HEK293 (cell line): ENCODE measurements at regions not wholly inside any gene's neighbourhood (a gene's known extent, or its start where the extent isn't known, plus 50 kb on each side); places are given as distances from the start of the nearest gene placed in this dataset.

Experiments
- CTCF ChIA-PET: fragments of 350-600 bp; formaldehyde crosslinking; extraction: SDS; loops from one replicate; lab custom pipeline; 2021; ENCODE audit warnings: antibody characterized with exemption; lab: Yijun Ruan, JAX
- POLR2A ChIA-PET: fragments of 300-600 bp; formaldehyde crosslinking; extraction: SDS; loops from one replicate; lab custom pipeline; 2020; ENCODE audit warnings: antibody characterized with exemption, inconsistent platforms; lab: Yijun Ruan, JAX
- H3K27ac ChIP-seq: fragments of 200-500 bp; sonication (Bioruptor generic); 2 replicates; pipeline ENCODE4 v1.5.1; 2014; ENCODE audit warnings: low read depth, low read length, control low read depth, inconsistent platforms; ENCODE audit errors: extremely low read depth
- H3K36me3 ChIP-seq, 2 experiments: fragments of 200-500 bp in 1 of 2; sonication (Bioruptor generic) in 1 of 2; 1 replicate in 1 of 2; 2 replicates in 1 of 2; pipeline ENCODE4 v1.5.1; 2014 to 2017; ENCODE audit warnings: inconsistent platforms in 2 of 2, low read length in 2 of 2; ENCODE audit not compliant: control insufficient read depth in 2 of 2, insufficient read depth in 1 of 2
- H3K4me1 ChIP-seq: fragments of 200-500 bp; sonication (Bioruptor generic); 2 replicates; pipeline ENCODE4 v1.5.1; 2014; ENCODE audit warnings: mild to moderate bottlenecking, low read length, inconsistent platforms; ENCODE audit not compliant: control insufficient read depth, insufficient read depth
- H3K4me3 ChIP-seq: 2 replicates; pipeline ENCODE4 v1.5.1; 2011; ENCODE audit warnings: low read depth, mild to moderate bottlenecking, control low read depth, low read length, moderate library complexity
- H3K9me3 ChIP-seq: fragments of 200-500 bp; sonication (Bioruptor generic); 2 replicates; pipeline ENCODE4 v1.5.1; 2014; ENCODE audit warnings: low read depth, low read length, inconsistent platforms; ENCODE audit not compliant: control insufficient read depth, insufficient read depth
- EGR2 ChIP-seq: fragments of 450-650 bp; formaldehyde crosslinking; IDR thresholded peaks from 2 replicates; pipeline ENCODE4 v1.5.1; 2016; ENCODE audit warnings: low read depth, missing biosample characterization, missing genetic modification characterization
- GFI1B ChIP-seq: fragments of 450-650 bp; formaldehyde crosslinking; IDR thresholded peaks from 2 replicates; pipeline ENCODE4 v1.5.1; 2016; ENCODE audit warnings: missing biosample characterization, missing genetic modification characterization
- GLI2 ChIP-seq: fragments of 450-650 bp; formaldehyde crosslinking; IDR thresholded peaks from 2 replicates; pipeline ENCODE4; 2017; ENCODE audit warnings: missing biosample characterization, missing genetic modification characterization, low read depth, borderline replicate concordance
- GLIS1 ChIP-seq: fragments of 450-650 bp; formaldehyde crosslinking; IDR thresholded peaks from 2 replicates; pipeline ENCODE4 v1.5.1; 2016; ENCODE audit warnings: missing biosample characterization, missing genetic modification characterization
- KLF10 ChIP-seq: fragments of 450-650 bp; IDR thresholded peaks from 2 replicates; pipeline ENCODE4 v1.5.1; 2018; ENCODE audit warnings: missing biosample characterization, mild to moderate bottlenecking, missing genetic modification characterization
- KLF8 ChIP-seq: fragments of 450-650 bp; formaldehyde crosslinking; IDR thresholded peaks from 2 replicates; pipeline ENCODE4 v1.5.1; 2016; ENCODE audit warnings: missing biosample characterization, missing genetic modification characterization
- SCRT2 ChIP-seq: fragments of 450-650 bp; formaldehyde crosslinking; IDR thresholded peaks from 2 replicates; pipeline ENCODE4 v1.5.1; 2016; ENCODE audit warnings: missing biosample characterization, missing genetic modification characterization
- SETDB1 ChIP-seq: IDR thresholded peaks from one replicate; pipeline ENCODE4 v1.6.1; 2017; ENCODE audit warnings: mild to moderate bottlenecking, low read length, moderate library complexity, mixed read lengths; ENCODE audit not compliant: insufficient read length
- ZFP3 ChIP-seq: fragments of 450-650 bp; formaldehyde crosslinking; IDR thresholded peaks from 2 replicates; pipeline ENCODE4 v1.5.1; 2016; ENCODE audit warnings: low read depth, missing biosample characterization, missing genetic modification characterization
- ZNF112 ChIP-seq: fragments of 450-650 bp; formaldehyde crosslinking; IDR thresholded peaks from 2 replicates; pipeline ENCODE4 v1.5.0; 2017; ENCODE audit warnings: missing biosample characterization, missing genetic modification characterization
- ZNF114 ChIP-seq: fragments of 450-650 bp; formaldehyde crosslinking; IDR thresholded peaks from 2 replicates; pipeline ENCODE4 v1.5.0; 2017; ENCODE audit warnings: missing biosample characterization, missing genetic modification characterization
- ZNF132 ChIP-seq: fragments of 450-650 bp; formaldehyde crosslinking; IDR thresholded peaks from 2 replicates; pipeline ENCODE4 v1.5.1; 2017; ENCODE audit warnings: missing biosample characterization, missing genetic modification characterization, borderline replicate concordance
- ZNF133 ChIP-seq: fragments of 450-650 bp; formaldehyde crosslinking; IDR thresholded peaks from 2 replicates; pipeline ENCODE4 v1.5.1; 2016; ENCODE audit warnings: missing biosample characterization, missing genetic modification characterization
- ZNF146 ChIP-seq: fragments of 450-650 bp; formaldehyde crosslinking; IDR thresholded peaks from 2 replicates; pipeline ENCODE4 v1.5.1; 2016; ENCODE audit warnings: missing biosample characterization, missing genetic modification characterization
- ZNF19 ChIP-seq: fragments of 450-650 bp; formaldehyde crosslinking; IDR thresholded peaks from 2 replicates; pipeline ENCODE4; 2016; ENCODE audit warnings: missing biosample characterization, missing genetic modification characterization, low read depth
- ZNF211 ChIP-seq: fragments of 450-650 bp; formaldehyde crosslinking; IDR thresholded peaks from 2 replicates; pipeline ENCODE4 v1.5.1; 2016; ENCODE audit warnings: low read depth, missing biosample characterization, missing genetic modification characterization
- ZNF362 ChIP-seq: fragments of 450-650 bp; formaldehyde crosslinking; IDR thresholded peaks from 2 replicates; pipeline ENCODE4 v1.5.1; 2016; ENCODE audit warnings: missing biosample characterization, missing genetic modification characterization
- ZNF391 ChIP-seq: fragments of 450-650 bp; formaldehyde crosslinking; IDR thresholded peaks from 2 replicates; pipeline ENCODE4 v1.5.1; 2016; ENCODE audit warnings: low read depth, missing biosample characterization, missing genetic modification characterization, borderline replicate concordance
- ZNF473 ChIP-seq: fragments of 450-650 bp; formaldehyde crosslinking; IDR thresholded peaks from 2 replicates; pipeline ENCODE4 v1.5.1; 2017; ENCODE audit warnings: missing biosample characterization, missing genetic modification characterization
- ZNF514 ChIP-seq: fragments of 450-650 bp; formaldehyde crosslinking; IDR thresholded peaks from 2 replicates; pipeline ENCODE4 v1.5.1; 2016; ENCODE audit warnings: missing biosample characterization, missing genetic modification characterization
- ZNF530 ChIP-seq: fragments of 450-650 bp; formaldehyde crosslinking; IDR thresholded peaks from 2 replicates; pipeline ENCODE4 v1.5.1; 2016; ENCODE audit warnings: low read depth, missing biosample characterization, missing genetic modification characterization
- ZNF621 ChIP-seq: fragments of 450-650 bp; formaldehyde crosslinking; IDR thresholded peaks from 2 replicates; pipeline ENCODE4 v1.5.1; 2017; ENCODE audit warnings: missing biosample characterization, missing genetic modification characterization
- ZNF629 ChIP-seq: fragments of 450-650 bp; formaldehyde crosslinking; IDR thresholded peaks from 2 replicates; pipeline ENCODE4 v1.5.1; 2017; ENCODE audit warnings: missing biosample characterization, missing genetic modification characterization
- ZNF660 ChIP-seq: fragments of 450-650 bp; IDR thresholded peaks from 2 replicates; pipeline ENCODE4 v1.5.1; 2018; ENCODE audit warnings: missing biosample characterization, mild to moderate bottlenecking, missing genetic modification characterization
- ZNF677 ChIP-seq: fragments of 450-650 bp; IDR thresholded peaks from 2 replicates; pipeline ENCODE4 v1.5.0; 2018; ENCODE audit warnings: missing biosample characterization, mild to moderate bottlenecking, missing genetic modification characterization, moderate library complexity
- ZNF792 ChIP-seq: fragments of 450-650 bp; formaldehyde crosslinking; IDR thresholded peaks from 2 replicates; pipeline ENCODE4 v1.5.1; 2016; ENCODE audit warnings: missing biosample characterization, missing genetic modification characterization
- ZSCAN18 ChIP-seq: fragments of 450-650 bp; formaldehyde crosslinking; IDR thresholded peaks from 2 replicates; pipeline ENCODE4 v1.5.1; 2016; ENCODE audit warnings: missing biosample characterization, missing genetic modification characterization
- TF ChIP-seq, protein P1 (sequence below): fragments of 450-650 bp; formaldehyde crosslinking; IDR thresholded peaks from 2 replicates; pipeline ENCODE4 v1.5.1; 2016; ENCODE audit warnings: missing biosample characterization, missing genetic modification characterization
- TF ChIP-seq, protein P2 (sequence below): fragments of 450-650 bp; formaldehyde crosslinking; IDR thresholded peaks from 2 replicates; pipeline ENCODE4 v1.5.1; 2016; ENCODE audit warnings: missing biosample characterization, missing genetic modification characterization
- TF ChIP-seq, protein P3 (sequence below): fragments of 450-650 bp; formaldehyde crosslinking; IDR thresholded peaks from 2 replicates; pipeline ENCODE4 v1.5.1; 2017; ENCODE audit warnings: missing biosample characterization, missing genetic modification characterization

- no peak for TF ChIP-seq ZNF677 (tag by site-specific recombination)
- no peak for TF ChIP-seq GLIS1 (tag by site-specific recombination)
- TF ChIP-seq, all 188 proteins: peak for 0
Measured at GRCh38 chr7:41098846-41099245, 604.0 kb downstream of the INHBA start (continued).

DNA sequence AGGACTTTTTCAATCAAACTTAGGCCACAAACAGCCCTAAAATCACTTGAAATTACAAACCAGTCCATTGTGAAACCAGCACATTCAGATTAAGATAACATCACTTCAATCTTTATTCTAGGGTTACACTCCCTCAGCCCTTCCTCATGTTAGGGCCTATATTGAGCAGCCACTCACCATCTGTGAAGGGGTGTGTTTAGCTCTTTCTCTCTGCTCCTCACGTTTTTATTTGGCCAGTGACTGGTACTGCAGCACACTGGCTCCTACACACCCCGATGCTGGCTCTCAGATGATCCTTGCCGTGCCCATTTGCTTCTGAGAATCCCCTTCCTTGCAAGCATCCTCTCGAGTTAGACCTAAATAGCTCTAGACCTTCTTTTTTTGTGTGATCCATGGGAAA is 604.5 kb downstream of the INHBA start:
- CTCF ChIA-PET = interaction anchor here (0.8 kb wide), 1 partner anchor 95 kb away, joined by 3 read pairs; no protein-coding TSS in a partner anchor
- Histone ChIP-seq H3K27ac (no peak overlapping the region), H3K36me3 (no peaks in the 10 kb centered on the region)
- TF ChIP-seq KLF8 (tag by site-specific recombination) (no peak), ZFP3 (tag by site-specific recombination) (no peak), ZNF621 (no peak), ZNF211 (tag by site-specific recombination) (no peak), SETDB1 (no peak), ZNF391 (no peak), ZNF514 (no peak), ZNF530 (no peak), ZNF792 (tag by site-specific recombination) (no peak), GLI2 (tag by site-specific recombination) (no peak), GFI1B (tag by site-specific recombination) (no peak), ZNF660 (tag by site-specific recombination) (no peak), ZNF473 (no peak), EGR2 (tag by site-specific recombination) (no peak), KLF10 (no peak), ZNF112 (tag by site-specific recombination) (no peak), ZNF362 (tag by site-specific recombination) (no peak)
- TF ChIP-seq, protein P1, sequence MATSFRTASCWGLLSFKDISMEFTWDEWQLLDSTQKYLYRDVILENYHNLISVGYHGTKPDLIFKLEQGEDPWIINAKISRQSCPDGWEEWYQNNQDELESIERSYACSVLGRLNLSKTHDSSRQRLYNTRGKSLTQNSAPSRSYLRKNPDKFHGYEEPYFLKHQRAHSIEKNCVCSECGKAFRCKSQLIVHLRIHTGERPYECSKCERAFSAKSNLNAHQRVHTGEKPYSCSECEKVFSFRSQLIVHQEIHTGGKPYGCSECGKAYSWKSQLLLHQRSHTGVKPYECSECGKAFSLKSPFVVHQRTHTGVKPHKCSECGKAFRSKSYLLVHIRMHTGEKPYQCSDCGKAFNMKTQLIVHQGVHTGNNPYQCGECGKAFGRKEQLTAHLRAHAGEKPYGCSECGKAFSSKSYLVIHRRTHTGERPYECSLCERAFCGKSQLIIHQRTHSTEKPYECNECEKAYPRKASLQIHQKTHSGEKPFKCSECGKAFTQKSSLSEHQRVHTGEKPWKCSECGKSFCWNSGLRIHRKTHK (tag by site-specific recombination) = no peak
- TF ChIP-seq, all 188 proteins: peak for 0
- H3K9me3 ChIP-seq = no peaks in the 10 kb centered on the region
- POLR2A ChIA-PET = no interaction called here
- H3K4me1 ChIP-seq = no peaks in the 10 kb centered on the region
- no peak overlapping the region for H3K4me3 ChIP-seq

- Histone ChIP-seq H3K9me3 (no peaks in the 10 kb centered on the region), H3K4me3 (no peak overlapping the region), H3K4me1 (no peaks in the 10 kb centered on the region), H3K36me3 (no peaks in the 10 kb centered on the region), H3K27ac (no peak overlapping the region)
- ChIA-PET POLR2A (no interaction called here), CTCF (no interaction called here)
- no peak for TF ChIP-seq EGR2 (tag by site-specific recombination)
- no peak for TF ChIP-seq ZNF114 (tag by site-specific recombination)
- TF ChIP-seq ZNF132 (tag by site-specific recombination) = no peak
- no peak for TF ChIP-seq ZNF133 (tag by site-specific recombination)
- no peak for TF ChIP-seq ZSCAN18
- TF ChIP-seq ZNF146 = no peak
- no peak for TF ChIP-seq SCRT2 (tag by site-specific recombination)
- TF ChIP-seq, protein P2, sequence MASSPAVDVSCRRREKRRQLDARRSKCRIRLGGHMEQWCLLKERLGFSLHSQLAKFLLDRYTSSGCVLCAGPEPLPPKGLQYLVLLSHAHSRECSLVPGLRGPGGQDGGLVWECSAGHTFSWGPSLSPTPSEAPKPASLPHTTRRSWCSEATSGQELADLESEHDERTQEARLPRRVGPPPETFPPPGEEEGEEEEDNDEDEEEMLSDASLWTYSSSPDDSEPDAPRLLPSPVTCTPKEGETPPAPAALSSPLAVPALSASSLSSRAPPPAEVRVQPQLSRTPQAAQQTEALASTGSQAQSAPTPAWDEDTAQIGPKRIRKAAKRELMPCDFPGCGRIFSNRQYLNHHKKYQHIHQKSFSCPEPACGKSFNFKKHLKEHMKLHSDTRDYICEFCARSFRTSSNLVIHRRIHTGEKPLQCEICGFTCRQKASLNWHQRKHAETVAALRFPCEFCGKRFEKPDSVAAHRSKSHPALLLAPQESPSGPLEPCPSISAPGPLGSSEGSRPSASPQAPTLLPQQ (tag by site-specific recombination) = no peak
- no peak for TF ChIP-seq ZNF629 (tag by site-specific recombination)
- no peak for TF ChIP-seq ZNF19 (tag by site-specific recombination)
- TF ChIP-seq ZNF792 (tag by site-specific recombination) = no peak
- TF ChIP-seq, protein P3, sequence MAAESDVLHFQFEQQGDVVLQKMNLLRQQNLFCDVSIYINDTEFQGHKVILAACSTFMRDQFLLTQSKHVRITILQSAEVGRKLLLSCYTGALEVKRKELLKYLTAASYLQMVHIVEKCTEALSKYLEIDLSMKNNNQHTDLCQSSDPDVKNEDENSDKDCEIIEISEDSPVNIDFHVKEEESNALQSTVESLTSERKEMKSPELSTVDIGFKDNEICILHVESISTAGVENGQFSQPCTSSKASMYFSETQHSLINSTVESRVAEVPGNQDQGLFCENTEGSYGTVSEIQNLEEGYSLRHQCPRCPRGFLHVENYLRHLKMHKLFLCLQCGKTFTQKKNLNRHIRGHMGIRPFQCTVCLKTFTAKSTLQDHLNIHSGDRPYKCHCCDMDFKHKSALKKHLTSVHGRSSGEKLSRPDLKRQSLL (tag by site-specific recombination) = no peak
Measured at GRCh38 chr7:41097501-41097900, 605.4 kb downstream of the INHBA start.
